ENCODE measurements at regions not wholly inside any gene's neighbourhood (a gene's known extent, or its start where the extent isn't known, plus 50 kb on each side); places are given as distances from the start of the nearest gene placed in this dataset.

DNA sequence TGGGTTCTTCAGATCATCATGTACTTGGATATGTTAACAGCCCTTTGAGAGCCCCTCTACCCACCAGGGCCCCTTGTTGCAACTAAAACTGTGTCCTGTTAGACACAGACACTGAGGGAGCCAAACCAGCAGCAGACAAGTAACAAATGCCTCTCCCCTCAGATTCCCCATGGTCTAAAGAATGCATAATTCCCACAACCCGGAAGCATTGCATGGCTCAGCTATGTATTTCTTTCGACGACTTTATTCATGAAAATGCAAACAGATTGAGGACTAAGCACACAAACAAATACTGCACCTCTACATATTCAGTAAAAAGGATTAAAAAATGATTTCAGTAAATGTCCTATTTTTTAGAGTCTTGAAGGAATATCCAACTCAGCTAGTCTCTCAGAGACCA, 70.1 kb upstream of the HECW1 start:
- Histone ChIP-seq H3K27me3 (ENCODE audit: control insufficient read depth, insufficient read depth, low read length) (no peaks in the 10 kb centered on the region), H3K4me3 (ENCODE audit: low read length) (no peak overlapping the region), H3K36me3 (ENCODE audit: control insufficient read depth, insufficient read depth, low read length) (no peaks in the 10 kb centered on the region), H3K27ac (ENCODE audit: low read length) (no peak overlapping the region), H3K4me1 (ENCODE audit: control insufficient read depth, insufficient read depth, low read length) (no peaks in the 10 kb centered on the region), H3K9me3 (ENCODE audit: control insufficient read depth, insufficient read depth, low read length) (no peaks in the 10 kb centered on the region)
- ATAC-seq = no peak
- no peak overlapping the region for H3K27ac Mint-ChIP-seq
- no peak for TF ChIP-seq CTCF (IDR thresholded peaks at IDR 0.05)
- intact Hi-C loops (cut with micrococcal nuclease) = no loop called here
- no peak overlapping the region for H3K4me3 Mint-ChIP-seq
- H3K36me3 Mint-ChIP-seq = no peaks in the 10 kb centered on the region
- 84% methylated on average over 3 of the region's 3 CpGs for WGBS (ENCODE audit: insufficient coverage)
- peaks cover 6 to 19% of the 10 kb centered on the region in 2 donors for H3K27me3 Mint-ChIP-seq (ENCODE audit: low read depth in 2 of 2)
- no peaks in the 10 kb centered on the region for H3K4me1 Mint-ChIP-seq
- H3K9me3 Mint-ChIP-seq = peaks cover 2 to 3% of the 10 kb centered on the region in 2 donors
- DNase-seq = no peak

DNA sequence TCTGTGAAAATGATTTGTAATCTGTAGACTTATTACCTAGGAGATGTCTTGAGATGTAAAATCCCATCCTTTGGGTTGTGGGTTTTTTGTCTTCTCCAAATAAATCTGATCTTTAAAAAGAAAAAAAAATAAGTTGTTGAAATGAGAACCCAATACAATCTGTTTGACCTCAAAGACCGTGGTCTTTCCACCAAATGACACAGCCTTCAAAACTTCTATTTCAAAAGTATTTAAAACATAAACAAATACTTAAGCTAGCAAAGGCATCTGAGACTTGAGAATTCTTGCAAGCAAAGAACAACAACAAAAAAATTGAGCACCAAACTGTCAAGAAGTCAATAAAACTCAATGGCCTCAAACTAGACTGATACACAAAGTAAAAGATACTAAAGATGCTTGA, 67.9 kb upstream of the HECW1 start:
- Histone ChIP-seq H3K4me1 (ENCODE audit: control insufficient read depth, insufficient read depth, low read length) (no peaks in the 10 kb centered on the region), H3K9me3 (ENCODE audit: control insufficient read depth, insufficient read depth, low read length) (no peaks in the 10 kb centered on the region), H3K27me3 (ENCODE audit: control insufficient read depth, insufficient read depth, low read length) (no peaks in the 10 kb centered on the region), H3K27ac (ENCODE audit: low read length) (no peak overlapping the region), H3K36me3 (ENCODE audit: control insufficient read depth, insufficient read depth, low read length) (no peaks in the 10 kb centered on the region), H3K4me3 (ENCODE audit: low read length) (no peak overlapping the region)
- WGBS (ENCODE audit: insufficient coverage) = 81% methylated on average over 1 of the region's 1 CpG
- no peak for TF ChIP-seq CTCF (IDR thresholded peaks at IDR 0.05)
- Mint-ChIP-seq H3K27me3 (ENCODE audit: low read depth in 2 of 2) (peaks cover 16 to 19% of the 10 kb centered on the region in 2 donors), H3K4me3 (no peak overlapping the region), H3K4me1 (no peaks in the 10 kb centered on the region), H3K27ac (no peak overlapping the region), H3K36me3 (peaks cover 6% of the 10 kb centered on the region), H3K9me3 (peaks cover 6 to 13% of the 10 kb centered on the region in 2 donors)
- intact Hi-C loops (cut with micrococcal nuclease) = no loop called here
- no peak for DNase-seq
- ATAC-seq = no peak

- ATAC-seq = no peak
- no peaks in the 10 kb centered on the region for H3K36me3 ChIP-seq (ENCODE audit: control insufficient read depth, insufficient read depth, low read length)
- H3K4me3 ChIP-seq (ENCODE audit: low read length) = no peak overlapping the region
- H3K27me3 ChIP-seq (ENCODE audit: control insufficient read depth, insufficient read depth, low read length) = no peaks in the 10 kb centered on the region
- Mint-ChIP-seq H3K27me3 (ENCODE audit: low read depth in 2 of 2) (peaks cover 0 to 1% of the 10 kb centered on the region in 2 donors), H3K4me1 (no peaks in the 10 kb centered on the region), H3K9me3 (peaks cover 2% of the 10 kb centered on the region in 2 donors), H3K36me3 (no peaks in the 10 kb centered on the region), H3K4me3 (no peak overlapping the region), H3K27ac (no peak overlapping the region)
- WGBS (ENCODE audit: insufficient coverage) = 46% methylated on average over 2 of the region's 4 CpGs
- H3K27ac ChIP-seq (ENCODE audit: low read length) = no peak overlapping the region
- no peak for TF ChIP-seq CTCF (IDR thresholded peaks at IDR 0.05)
- no peaks in the 10 kb centered on the region for H3K9me3 ChIP-seq (ENCODE audit: control insufficient read depth, insufficient read depth, low read length)
- intact Hi-C loops (cut with micrococcal nuclease) = no loop called here
- no peaks in the 10 kb centered on the region for H3K4me1 ChIP-seq (ENCODE audit: control insufficient read depth, insufficient read depth, low read length)
- no peak for DNase-seq
Observed at GRCh38 chr7:43054052-43054722, 58.3 kb upstream of the HECW1 start.

DNA sequence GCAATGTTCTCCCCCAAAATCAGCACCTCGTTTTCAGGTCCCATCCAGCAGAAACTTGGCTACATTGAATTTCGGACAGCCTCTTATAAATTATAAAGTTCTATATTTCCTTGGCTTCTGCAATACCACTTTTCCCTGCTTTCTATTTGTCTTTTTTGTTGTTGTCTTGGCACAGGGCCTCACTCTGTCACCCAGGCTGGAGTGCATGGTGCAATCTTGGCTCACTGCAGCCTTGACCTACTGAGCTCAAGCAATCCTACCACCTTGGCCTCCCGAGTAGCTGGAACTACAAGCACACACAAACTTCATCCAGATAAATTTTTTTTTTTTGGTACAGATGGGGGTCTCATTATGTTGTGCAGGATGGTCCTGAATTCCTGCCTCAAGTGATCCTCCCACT, 55.3 kb upstream of the HECW1 start:
- no peak for ATAC-seq

More for the DNA sequence above, 55.3 kb upstream of the HECW1 start:
- Histone ChIP-seq H3K4me3 (ENCODE audit: low read length) (no peak overlapping the region), H3K36me3 (ENCODE audit: control insufficient read depth, insufficient read depth, low read length) (no peaks in the 10 kb centered on the region), H3K4me1 (ENCODE audit: control insufficient read depth, insufficient read depth, low read length) (no peaks in the 10 kb centered on the region), H3K27ac (ENCODE audit: low read length) (no peak overlapping the region), H3K9me3 (ENCODE audit: control insufficient read depth, insufficient read depth, low read length) (no peaks in the 10 kb centered on the region), H3K27me3 (ENCODE audit: control insufficient read depth, insufficient read depth, low read length) (no peaks in the 10 kb centered on the region)
- H3K27me3 Mint-ChIP-seq (ENCODE audit: low read depth in 2 of 2) = no peaks in the 10 kb centered on the region
- no peaks in the 10 kb centered on the region for H3K4me1 Mint-ChIP-seq
- WGBS (ENCODE audit: insufficient coverage) = 83% methylated on average over 2 of the region's 3 CpGs
- no peak for TF ChIP-seq CTCF (IDR thresholded peaks at IDR 0.05)
- no peak for DNase-seq
- H3K27ac Mint-ChIP-seq = no peak overlapping the region
- no peaks in the 10 kb centered on the region for H3K36me3 Mint-ChIP-seq
- no peak overlapping the region for H3K4me3 Mint-ChIP-seq
- H3K9me3 Mint-ChIP-seq = no peaks in the 10 kb centered on the region
- intact Hi-C loops (cut with micrococcal nuclease) = no loop called here

All from natural killer cell (primary cell).